OCI-LY1 (cell line): ENCODE measurements at regions not wholly inside any gene's neighbourhood (a gene's known extent, or its start where the extent isn't known, plus 50 kb on each side); places are given as distances from the start of the nearest gene placed in this dataset.

Experiments
- CTCF ChIP-seq: fragments of 200-600 bp; sonication (generic), shearing (Covaris generic); IDR thresholded peaks from 2 replicates; pipeline ENCODE4 v1.5.1; 2017; ENCODE audit warnings: mild to moderate bottlenecking, antibody characterized with exemption, low read length, moderate library complexity, mixed read lengths
- EZH2 ChIP-seq: fragments of 200-600 bp; sonication (generic), shearing (Covaris generic); IDR thresholded peaks from 2 replicates; pipeline ENCODE4 v1.8.0; 2017; ENCODE audit warnings: borderline replicate concordance, mixed run types, mild to moderate bottlenecking, antibody characterized with exemption, low read length, moderate library complexity, mixed read lengths

DNA sequence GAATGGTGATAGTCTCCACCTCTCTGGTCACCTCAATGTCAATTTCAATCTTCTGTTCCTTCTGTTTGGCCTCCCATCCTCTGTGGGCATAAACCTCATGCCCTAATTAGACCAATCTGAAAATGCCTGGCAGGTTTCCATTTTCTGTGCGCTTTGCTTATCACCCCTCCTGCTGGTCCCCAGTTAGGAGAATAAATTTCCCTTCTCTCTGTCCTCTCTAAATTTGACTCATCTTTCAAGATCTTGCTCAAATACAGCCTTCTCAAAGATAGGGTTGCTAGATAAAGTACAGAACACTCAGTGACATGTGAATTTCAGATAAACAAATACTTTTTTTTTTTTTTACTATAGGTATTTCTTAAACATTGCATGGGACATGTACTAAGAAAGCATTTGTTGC, 69.4 kb upstream of the CD180 start:
- TF ChIP-seq CTCF (no peak), EZH2 (no peak)
